ENCODE measurements at regions not wholly inside any gene's neighbourhood (a gene's known extent, or its start where the extent isn't known, plus 50 kb on each side); places are given as distances from the start of the nearest gene placed in this dataset.
"Not testable (repeated sequence)": the region's sequence is repeated elsewhere in the genome, so short reads cannot be mapped to it uniquely, and the experiment has no call there.

DNA sequence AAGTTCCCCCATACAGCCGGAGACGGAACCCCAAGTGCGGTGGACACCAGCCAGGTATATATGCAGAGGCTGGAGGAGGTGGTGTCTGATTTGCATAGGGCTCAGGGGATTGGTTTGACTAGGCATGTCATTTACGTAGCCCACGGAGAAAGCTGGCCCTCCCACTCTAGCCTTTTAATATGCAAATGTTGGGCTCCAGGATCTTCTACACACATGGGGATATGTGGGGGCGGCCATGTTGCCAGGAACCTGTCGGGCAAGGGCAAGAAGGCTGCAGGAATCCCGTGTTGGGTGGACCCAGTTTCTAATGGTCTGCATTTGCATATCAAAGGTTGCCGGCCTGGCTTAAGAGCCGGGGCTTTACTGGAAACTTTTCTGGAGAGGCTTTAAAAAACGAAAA is 57.4 kb downstream of the FTHL17 start:
- DNase-seq, result not testable (repeated sequence)

GRCh38 chrX:31012509-31013025 is 59.3 kb downstream of the FTHL17 start:
- DNase-seq, result no peak

DNA sequence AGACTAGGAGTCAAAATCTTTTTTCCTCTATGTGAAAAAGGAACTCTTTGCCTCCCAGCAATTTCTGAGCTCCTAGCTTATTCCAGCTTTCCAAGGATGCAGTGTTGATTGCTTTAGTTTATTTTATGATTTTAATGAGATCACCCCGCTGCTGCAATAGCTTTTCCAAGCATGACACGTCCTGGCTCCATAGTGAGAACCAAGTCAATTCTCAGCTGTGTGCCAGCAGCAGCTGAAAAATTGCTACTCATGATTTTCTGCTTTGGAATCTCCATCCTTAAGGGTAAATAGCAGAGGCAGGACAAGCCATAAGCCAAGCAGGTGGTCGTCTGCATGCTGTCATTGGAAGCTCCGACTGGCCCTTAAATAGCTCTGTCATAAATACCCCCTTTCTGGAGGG is 64.5 kb downstream of the FTHL17 start:
- DNase-seq, result no peak

DNA sequence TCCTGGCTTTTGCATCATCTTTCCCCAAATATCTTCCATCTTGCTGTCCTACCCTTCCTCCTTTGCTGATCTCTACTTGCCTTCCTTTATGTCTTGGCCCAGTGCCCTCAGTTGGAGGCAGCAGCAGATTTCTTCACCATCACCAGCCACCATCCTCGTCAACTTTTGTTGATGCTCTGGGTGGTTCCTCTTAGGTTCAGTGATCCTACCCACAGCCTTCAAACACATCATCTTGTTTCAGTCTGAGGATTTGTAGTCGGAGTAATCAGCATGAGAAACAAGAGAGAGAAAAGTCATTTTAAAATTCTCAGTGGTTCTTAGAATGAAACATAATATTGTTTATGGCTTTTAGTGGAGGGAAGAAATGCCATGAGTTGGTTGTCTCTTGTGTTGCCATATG is 65.8 kb downstream of the FTHL17 start:
- DNase-seq, result no peak

- no peak for DNase-seq
Observed at GRCh38 chrX:30997411-30997810, 74.4 kb downstream of the FTHL17 start.

GRCh38 chrX:30995705-30996104 is 76.1 kb downstream of the FTHL17 start:
- no peak for DNase-seq

DNA sequence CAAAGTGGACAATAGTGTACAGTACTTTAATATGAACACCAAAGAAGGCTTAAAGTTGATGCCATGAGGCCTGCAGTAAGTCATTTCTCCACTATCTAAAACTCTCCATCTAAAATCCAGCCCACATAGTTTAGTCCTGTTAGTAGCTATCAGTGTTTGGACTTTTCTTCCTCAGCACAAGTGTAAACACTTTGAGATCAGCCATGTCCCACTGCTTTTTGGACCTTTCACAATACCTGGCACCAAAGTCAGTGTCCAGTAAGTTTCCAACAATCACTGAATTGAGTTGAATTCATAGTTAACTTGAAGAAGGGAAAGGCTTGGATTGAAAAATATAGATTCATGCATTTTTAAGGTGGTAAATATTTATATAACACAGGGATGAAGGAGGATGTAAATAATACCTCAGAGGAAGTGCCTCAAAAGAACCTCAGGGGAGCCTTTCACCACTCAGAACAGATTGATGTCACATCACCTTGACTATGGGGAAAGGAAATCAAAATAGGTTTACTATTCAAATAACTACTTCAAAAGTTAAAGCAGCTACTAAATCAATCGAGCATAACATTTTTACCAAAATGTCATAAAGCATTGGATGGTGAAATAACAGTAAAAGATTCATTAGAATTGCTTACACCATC is 76.7 kb downstream of the FTHL17 start:
- no peak for DNase-seq

DNA sequence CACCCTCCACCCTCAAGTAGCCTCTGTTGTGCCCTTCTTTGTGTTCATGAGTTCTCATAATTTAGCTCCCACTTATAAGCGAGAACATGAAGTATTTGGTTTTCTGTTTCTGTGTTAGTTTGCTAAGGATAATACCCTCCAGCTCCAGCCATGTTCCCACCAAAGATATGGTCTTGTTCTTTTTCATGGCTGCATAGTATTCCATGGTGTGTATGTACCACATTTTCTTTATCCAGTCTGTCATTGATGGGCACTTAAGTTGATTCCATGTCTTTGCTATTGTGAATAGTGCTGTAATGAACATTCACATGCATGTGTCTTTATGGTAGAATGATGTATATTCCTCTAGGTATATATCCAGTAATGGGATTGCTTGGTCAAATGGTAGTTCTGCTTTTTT is 77.8 kb downstream of the FTHL17 start:
- not testable (repeated sequence) for DNase-seq

DNA sequence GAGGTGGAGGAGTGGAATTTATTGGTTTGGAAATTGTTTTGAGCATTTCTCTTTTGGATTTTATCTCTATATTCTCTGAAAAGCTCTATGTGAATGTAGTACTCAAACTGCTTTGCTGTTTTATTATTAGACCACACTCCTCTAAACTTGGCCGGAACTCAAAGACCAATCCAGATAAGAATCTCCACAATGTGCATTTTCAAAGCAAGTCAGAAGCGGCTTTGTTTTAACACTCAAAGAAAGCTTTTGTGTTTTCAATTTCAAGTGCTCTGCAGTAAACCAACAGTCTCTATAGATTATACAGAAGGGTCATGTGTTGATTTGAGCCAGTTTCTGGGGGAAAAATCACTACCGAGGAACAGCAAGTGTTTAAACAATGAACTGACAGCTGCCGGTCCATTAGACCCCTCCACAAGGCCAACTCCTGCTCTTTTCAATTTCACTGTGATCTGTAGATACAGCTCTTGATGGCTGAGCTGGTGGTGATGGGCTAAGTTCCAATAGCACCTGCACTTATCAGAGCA is 79.4 kb downstream of the FTHL17 start:
- DNase-seq, result peak; percentile 80

GRCh38 chrX:30990361-30990760 is 81.5 kb downstream of the FTHL17 start:
- DNase-seq, result no peak

- DNase-seq, result no peak
Observed at GRCh38 chrX:30982467-30982866, 89.4 kb downstream of the FTHL17 start.

- no peak for DNase-seq
Observed at GRCh38 chrX:30981968-30982367, 89.9 kb downstream of the FTHL17 start.

- DNase-seq, result no peak
Observed at GRCh38 chrX:30979271-30979670, 90.2 kb upstream of the TAB3 start.

- DNase-seq, result no peak
Observed at GRCh38 chrX:30975467-30975866, 86.4 kb upstream of the TAB3 start.

- no peak for DNase-seq
Observed at GRCh38 chrX:30973784-30974427, 84.9 kb upstream of the TAB3 start.

- no peak for DNase-seq
Observed at GRCh38 chrX:30971774-30972603, 82.9 kb upstream of the TAB3 start.

GRCh38 chrX:30967516-30967915 is 78.5 kb upstream of the TAB3 start:
- DNase-seq, result no peak

GRCh38 chrX:30965767-30966166 is 76.7 kb upstream of the TAB3 start:
- no peak for DNase-seq

DNA sequence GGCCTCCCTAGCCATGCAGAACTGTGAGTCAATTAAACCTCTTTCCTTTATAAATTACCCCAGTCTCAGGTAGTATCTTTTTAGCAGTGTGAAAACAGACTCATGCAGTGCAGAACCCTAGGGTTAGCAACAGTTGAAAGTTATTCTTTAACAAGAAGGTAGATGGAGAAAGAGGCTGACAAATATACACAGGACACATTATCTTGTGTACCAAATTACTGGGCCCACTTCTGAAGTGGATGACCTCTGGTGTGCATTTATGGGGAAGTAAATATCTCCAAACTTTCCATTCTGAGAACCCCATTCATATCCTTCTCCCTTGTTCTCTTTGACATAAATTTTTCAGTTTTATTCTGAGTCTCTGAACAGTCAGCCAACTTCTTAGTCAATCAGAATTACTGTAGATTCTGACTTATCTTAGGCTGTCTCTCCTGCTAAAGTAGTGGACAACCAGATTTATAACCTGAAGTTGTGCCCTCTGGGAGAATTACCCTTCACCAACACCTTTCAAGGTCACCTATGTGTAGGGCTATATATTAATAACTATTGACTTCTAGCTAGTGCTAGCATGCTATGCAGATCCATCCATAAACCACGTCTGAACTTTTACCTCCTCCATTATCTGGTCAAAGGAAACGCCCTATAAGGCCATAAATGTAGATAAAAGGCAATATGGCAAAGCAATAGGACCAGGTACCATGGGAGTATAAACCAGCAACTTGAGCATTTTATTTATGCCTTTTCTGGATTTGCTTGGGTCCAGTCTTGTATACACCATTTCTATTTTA is 72.5 kb upstream of the TAB3 start:
- DNase-seq, result no peak

DNA sequence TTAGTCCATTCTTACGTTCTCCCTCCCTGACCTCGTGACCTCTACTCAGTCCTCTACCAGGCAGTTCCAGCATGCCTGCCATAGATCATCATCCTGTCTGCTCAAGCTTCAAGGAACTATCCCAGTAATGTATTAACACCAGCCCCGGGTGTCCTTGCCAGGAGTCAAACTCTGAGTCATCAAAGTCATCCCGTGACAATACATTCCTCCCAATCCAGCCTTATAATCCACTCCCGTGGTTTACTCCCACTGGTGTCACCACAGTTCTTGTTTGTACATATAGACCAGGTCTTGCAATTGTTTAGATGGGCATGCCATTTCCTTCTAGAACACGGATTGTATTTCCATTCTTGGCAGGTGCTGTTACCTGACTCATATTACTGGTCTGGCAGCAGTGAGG is 68.7 kb upstream of the TAB3 start:
- no peak for DNase-seq

- no peak for DNase-seq
Observed at GRCh38 chrX:30955687-30956086, 66.6 kb upstream of the TAB3 start.

- no peak for DNase-seq
Observed at GRCh38 chrX:30951003-30951402, 61.9 kb upstream of the TAB3 start.

GRCh38 chrX:30950391-30950790 is 61.3 kb upstream of the TAB3 start:
- DNase-seq, result no peak

Measured in DMS153 (cell line).